ENCODE measurements at regions not wholly inside any gene's neighbourhood (a gene's known extent, or its start where the extent isn't known, plus 50 kb on each side); places are given as distances from the start of the nearest gene placed in this dataset.

DNA sequence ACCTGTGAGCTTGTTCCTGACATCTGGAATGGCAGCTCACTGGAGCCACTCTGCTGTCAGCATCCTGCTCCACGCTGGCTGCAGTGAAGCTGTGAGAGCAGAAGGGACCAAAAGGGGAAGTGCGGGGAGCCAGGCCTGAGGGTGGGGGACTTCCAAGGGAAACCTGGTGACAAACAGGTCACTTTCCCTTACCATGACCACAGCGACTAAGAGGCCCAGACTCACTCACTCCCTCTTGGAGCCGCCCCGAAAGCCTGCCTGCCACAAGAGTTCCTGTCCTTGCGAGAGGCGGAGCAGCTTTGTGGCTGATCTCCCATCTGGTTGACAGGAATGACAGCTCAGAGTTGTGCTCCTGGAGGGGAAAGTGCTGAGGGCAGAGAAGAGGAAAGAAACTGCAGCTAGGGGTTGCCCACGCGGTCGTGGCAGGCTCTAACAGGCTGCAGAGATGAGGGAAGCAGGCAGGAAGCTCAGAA, 183.8 kb upstream of the NTM start:
- H3K23me2 ChIP-seq (ENCODE audit: insufficient read length, low read depth, low read length, poor library complexity, severe bottlenecking) = no peaks in the 10 kb centered on the region
- no peaks in the 10 kb centered on the region for H3K9me3 ChIP-seq (ENCODE audit: control insufficient read depth, low read depth, low read length)
- no peak overlapping the region for H2BK20ac ChIP-seq (ENCODE audit: low read depth, low read length, poor library complexity, severe bottlenecking)
- H3K14ac ChIP-seq (ENCODE audit: insufficient read depth, low read length) = no peak overlapping the region
- no peak overlapping the region for H3K9ac ChIP-seq (ENCODE audit: extremely low read depth, insufficient read length, low read length)
- no peak overlapping the region for H2AK5ac ChIP-seq (ENCODE audit: insufficient read length, low read length)
- H3K79me1 ChIP-seq (ENCODE audit: insufficient read depth, low read depth, low read length, poor library complexity, severe bottlenecking) = no peaks in the 10 kb centered on the region
- no peak overlapping the region for H2BK15ac ChIP-seq (ENCODE audit: low read depth, low read length)
- H4K5ac ChIP-seq (ENCODE audit: insufficient read length, low read depth, low read length) = no peak overlapping the region
- H3K79me2 ChIP-seq (ENCODE audit: insufficient read depth, low read length) = no peaks in the 10 kb centered on the region; the same call in 1 of the 2 replicates
- Mint-ChIP-seq H3K4me3 (no peak overlapping the region), H3K9me3 (no peaks in the 10 kb centered on the region), H3K27ac (peak overlapping the region in 1 of 3 experiments; percentile 17; a peak in 1 of 7 replicates), H3K36me3 (ENCODE audit: insufficient read depth in 1 of 3, low read depth in 3 of 3) (no peaks in the 10 kb centered on the region), H3K27me3 (ENCODE audit: low read depth) (no peaks in the 10 kb centered on the region; the same call in 1 of the 2 replicates), H3K4me1 (peaks cover 19 to 27% of the 10 kb centered on the region in 2 experiments)
- H4K20me1 ChIP-seq (ENCODE audit: control insufficient read depth, insufficient read depth, insufficient read length) = no peaks in the 10 kb centered on the region
- TF ChIP-seq, protein P1, sequence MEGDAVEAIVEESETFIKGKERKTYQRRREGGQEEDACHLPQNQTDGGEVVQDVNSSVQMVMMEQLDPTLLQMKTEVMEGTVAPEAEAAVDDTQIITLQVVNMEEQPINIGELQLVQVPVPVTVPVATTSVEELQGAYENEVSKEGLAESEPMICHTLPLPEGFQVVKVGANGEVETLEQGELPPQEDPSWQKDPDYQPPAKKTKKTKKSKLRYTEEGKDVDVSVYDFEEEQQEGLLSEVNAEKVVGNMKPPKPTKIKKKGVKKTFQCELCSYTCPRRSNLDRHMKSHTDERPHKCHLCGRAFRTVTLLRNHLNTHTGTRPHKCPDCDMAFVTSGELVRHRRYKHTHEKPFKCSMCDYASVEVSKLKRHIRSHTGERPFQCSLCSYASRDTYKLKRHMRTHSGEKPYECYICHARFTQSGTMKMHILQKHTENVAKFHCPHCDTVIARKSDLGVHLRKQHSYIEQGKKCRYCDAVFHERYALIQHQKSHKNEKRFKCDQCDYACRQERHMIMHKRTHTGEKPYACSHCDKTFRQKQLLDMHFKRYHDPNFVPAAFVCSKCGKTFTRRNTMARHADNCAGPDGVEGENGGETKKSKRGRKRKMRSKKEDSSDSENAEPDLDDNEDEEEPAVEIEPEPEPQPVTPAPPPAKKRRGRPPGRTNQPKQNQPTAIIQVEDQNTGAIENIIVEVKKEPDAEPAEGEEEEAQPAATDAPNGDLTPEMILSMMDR (conservative IDR thresholded peaks at IDR 0.05) = no peak
- no peak overlapping the region for H3K27ac ChIP-seq (ENCODE audit: insufficient read length, low read depth, low read length)
- no peak overlapping the region for H3T11ph ChIP-seq (ENCODE audit: low read length)
- no peak overlapping the region for H2BK12ac ChIP-seq (ENCODE audit: insufficient read length, low read depth, low read length)
- H3K56ac ChIP-seq (ENCODE audit: insufficient read length, low read depth, low read length) = no peak overlapping the region
- no peak overlapping the region for H2AFZ ChIP-seq (ENCODE audit: low read length)
- H3K23ac ChIP-seq (ENCODE audit: insufficient read length, low read depth, low read length) = no peak overlapping the region
- H3K4me1 ChIP-seq (ENCODE audit: insufficient read depth, low read length) = 0 out of 2 replicates have a peak, but pooled peaks cover 4% of the 10 kb centered on the region
- H3K27me3 ChIP-seq (ENCODE audit: insufficient read depth, low read length) = no peaks in the 10 kb centered on the region
- no CpG with 5 or more reads among the region's 10 CpGs for WGBS (ENCODE audit: extremely low coverage, insufficient read length, low lambda C conversion rate)
- no peak overlapping the region for H4K91ac ChIP-seq (ENCODE audit: insufficient read length, low read depth, low read length)
- no peak overlapping the region for H2BK5ac ChIP-seq (ENCODE audit: insufficient read length, low read length)
- H3K18ac ChIP-seq (ENCODE audit: insufficient read length, low read depth, low read length) = no peak overlapping the region
- no peak overlapping the region for H2BK120ac ChIP-seq (ENCODE audit: low read depth, low read length, poor library complexity, severe bottlenecking)
- DNase-seq = peak; percentile 56
- H3K4ac ChIP-seq (ENCODE audit: low read depth, low read length) = no peak overlapping the region
- H3K4me2 ChIP-seq (ENCODE audit: insufficient read depth, insufficient read length, low read length) = no peak overlapping the region
- H4K8ac ChIP-seq (replicated peaks; ENCODE audit: insufficient read length, low read depth, low read length) = no peak overlapping the region

Data from H9 (cell line).